ENCODE measurements at regions not wholly inside any gene's neighbourhood (a gene's known extent, or its start where the extent isn't known, plus 50 kb on each side); places are given as distances from the start of the nearest gene placed in this dataset.

DNA sequence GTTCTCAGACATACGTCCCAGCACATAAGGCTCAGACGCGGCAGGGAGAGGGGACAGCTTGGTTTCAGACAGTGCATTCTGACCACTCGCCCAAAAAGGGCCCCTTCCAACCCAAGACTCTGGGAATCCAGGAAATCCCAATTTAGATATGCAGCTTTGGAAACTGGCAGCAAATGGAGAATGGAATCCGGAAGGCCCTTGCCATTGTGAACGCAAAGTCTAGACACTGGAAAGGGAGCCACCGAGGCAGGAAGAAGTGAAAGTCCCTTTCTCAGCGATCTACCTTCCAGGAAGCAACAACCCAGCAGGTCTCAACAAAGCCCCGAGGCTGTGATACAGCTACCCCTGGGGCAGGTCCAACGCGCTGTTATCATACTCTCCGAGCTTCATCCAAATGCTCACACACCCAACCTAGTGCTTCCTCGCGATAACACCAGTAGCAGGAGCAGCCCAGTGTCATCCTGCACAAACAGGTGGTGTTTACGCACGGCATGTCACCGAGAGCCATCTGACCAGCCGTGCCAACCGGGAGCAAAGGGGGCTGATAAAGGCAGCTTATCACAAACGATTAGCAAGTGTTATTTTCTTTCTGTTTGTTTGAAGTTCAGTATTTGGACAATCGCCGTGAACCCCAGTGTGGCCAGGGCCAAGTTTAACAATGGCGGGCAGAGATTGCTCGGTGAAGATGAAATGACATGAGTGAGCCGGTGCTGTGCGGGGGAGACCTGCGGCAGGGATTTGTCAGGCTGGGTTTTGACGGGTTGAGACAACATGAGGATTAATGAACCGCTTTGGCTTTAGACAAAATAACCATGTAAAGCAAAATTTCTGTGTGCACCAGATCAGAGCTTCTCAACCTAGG, 240.6 kb downstream of the FOXL1 start:
- TF ChIP-seq GATA2 (IDR thresholded peaks at IDR 0.05; ENCODE audit: low read depth, low read length) (no peak), GATA3 (IDR thresholded peaks at IDR 0.05; ENCODE audit: low read depth, low read length) (no peak)
